HEK293T (cell line): ENCODE measurements at regions not wholly inside any gene's neighbourhood (a gene's known extent, or its start where the extent isn't known, plus 50 kb on each side); places are given as distances from the start of the nearest gene placed in this dataset.

Experiments used
- ARNT ChIP-seq: fragments of 450-650 bp; IDR thresholded peaks from 2 replicates; pipeline ENCODE4 v1.6.1; 2017; ENCODE audit warnings: mild to moderate bottlenecking
- BHLHE40 ChIP-seq: fragments of 450-650 bp; IDR thresholded peaks from 2 replicates; pipeline ENCODE4 v1.6.1; 2016; ENCODE audit warnings: mild to moderate bottlenecking, moderate library complexity, borderline replicate concordance
- CTBP1 ChIP-seq: fragments of 450-650 bp; IDR thresholded peaks from 2 replicates; pipeline ENCODE4 v1.6.1; 2016; ENCODE audit warnings: borderline replicate concordance
- FOXA1 ChIP-seq: fragments of 450-650 bp; IDR thresholded peaks from 2 replicates; pipeline ENCODE4 v1.6.1; 2016; ENCODE audit warnings: mild to moderate bottlenecking
- FOXK2 ChIP-seq: fragments of 450-650 bp; IDR thresholded peaks from 2 replicates; pipeline ENCODE4 v1.6.1; 2016; ENCODE audit warnings: mild to moderate bottlenecking
- FOXM1 ChIP-seq: fragments of 450-650 bp; IDR thresholded peaks from 2 replicates; pipeline ENCODE4 v1.6.1; 2017; ENCODE audit warnings: mild to moderate bottlenecking, borderline replicate concordance
- HDGF ChIP-seq: fragments of 450-650 bp; IDR thresholded peaks from 2 replicates; pipeline ENCODE4 v1.6.1; 2017; ENCODE audit warnings: antibody characterized with exemption, borderline replicate concordance
- L3MBTL2 ChIP-seq: fragments of 450-650 bp; conservative IDR thresholded peaks from 2 replicates; pipeline ENCODE4 v1.6.1; 2016; ENCODE audit warnings: mild to moderate bottlenecking
- LEF1 ChIP-seq: fragments of 450-650 bp; IDR thresholded peaks from 2 replicates; pipeline ENCODE4 v1.6.1; 2017; ENCODE audit warnings: mild to moderate bottlenecking, borderline replicate concordance
- NFRKB ChIP-seq: fragments of 450-650 bp; IDR thresholded peaks from 2 replicates; pipeline ENCODE4 v1.6.1; 2016; ENCODE audit warnings: mild to moderate bottlenecking, moderate library complexity
- SP1 ChIP-seq: fragments of 450-650 bp; IDR thresholded peaks from 2 replicates; pipeline ENCODE4 v1.6.1; 2017
- SUZ12 ChIP-seq: fragments of 450-650 bp; IDR thresholded peaks from 2 replicates; pipeline ENCODE4 v1.6.1; 2016; ENCODE audit warnings: mild to moderate bottlenecking
- TARDBP ChIP-seq: fragments of 450-650 bp; IDR thresholded peaks from 2 replicates; pipeline ENCODE4 v1.6.1; 2016
- ZNF384 ChIP-seq: fragments of 450-650 bp; IDR thresholded peaks from 2 replicates; pipeline ENCODE4 v1.6.1; 2016

GRCh38 chrX:67114635-67115034, 429.2 kb upstream of the AR start:
- TF ChIP-seq BHLHE40 = no peak
- no peak for TF ChIP-seq ARNT
- TF ChIP-seq L3MBTL2 = no peak
- TF ChIP-seq TARDBP = no peak
- TF ChIP-seq LEF1 = no peak
- TF ChIP-seq SP1 = no peak
- TF ChIP-seq FOXM1 = no peak
- no peak for TF ChIP-seq NFRKB
- TF ChIP-seq SUZ12 = no peak
- no peak for TF ChIP-seq FOXK2
- TF ChIP-seq FOXA1 = no peak
- TF ChIP-seq CTBP1 = no peak
- no peak for TF ChIP-seq HDGF
- TF ChIP-seq ZNF384 = no peak
